HT1080 (cell line): ENCODE measurements at regions not wholly inside any gene's neighbourhood (a gene's known extent, or its start where the extent isn't known, plus 50 kb on each side); places are given as distances from the start of the nearest gene placed in this dataset.

Source experiments
- DNase-seq: peaks from one replicate; pipeline ENCODE4 v3.0.0-alpha.2; 2015; ENCODE audit warnings: low read depth

- DNase-seq, result peak; percentile 61
Measured at GRCh38 chr9:4435197-4435596, 55.1 kb upstream of the SLC1A1 start.

DNA sequence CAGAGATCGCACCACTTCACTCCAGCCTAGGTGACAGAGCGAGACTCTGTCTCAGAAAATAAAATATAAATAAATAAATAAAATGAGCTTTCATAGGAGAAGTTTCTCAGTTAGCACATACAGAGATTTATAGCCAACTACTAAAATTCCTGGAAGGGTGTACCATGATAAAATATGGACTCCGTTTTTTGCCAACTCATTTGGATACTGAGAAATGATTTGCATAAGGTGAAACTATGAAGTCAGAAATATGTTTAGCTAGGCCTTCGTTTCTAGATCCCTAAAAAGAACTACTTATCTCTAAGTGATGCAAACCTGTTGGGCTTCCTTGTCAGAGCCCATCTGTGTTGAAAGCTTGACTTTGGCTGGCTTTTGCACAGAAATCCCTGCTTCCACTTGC is 56.9 kb upstream of the SLC1A1 start:
- no peak for DNase-seq

GRCh38 chr9:4430432-4431261 is 59.6 kb upstream of the SLC1A1 start:
- DNase-seq, result no peak

GRCh38 chr9:4425319-4426045 is 64.8 kb upstream of the SLC1A1 start:
- DNase-seq, result no peak

DNA sequence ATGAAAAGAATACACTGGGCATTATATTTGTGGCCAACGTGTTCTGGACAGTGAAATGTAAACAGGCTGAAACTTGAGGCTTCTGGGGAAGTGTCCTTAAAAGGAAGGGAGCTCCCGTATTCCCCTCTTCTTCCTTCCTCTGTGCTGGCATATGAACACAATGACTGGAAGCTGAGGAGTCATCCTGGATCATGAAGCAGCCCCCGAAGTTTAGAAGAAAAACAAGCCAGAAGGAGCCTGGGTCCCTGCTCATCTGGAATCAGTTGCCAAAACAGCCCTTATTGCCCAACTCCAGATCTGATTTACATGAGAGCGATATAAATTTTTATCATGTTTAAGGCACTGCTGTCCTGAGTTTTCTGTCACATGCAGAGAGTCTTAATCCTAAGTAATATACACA is 65.4 kb upstream of the SLC1A1 start:
- no peak for DNase-seq

GRCh38 chr9:4424038-4424437 is 66.2 kb upstream of the SLC1A1 start:
- no peak for DNase-seq

DNA sequence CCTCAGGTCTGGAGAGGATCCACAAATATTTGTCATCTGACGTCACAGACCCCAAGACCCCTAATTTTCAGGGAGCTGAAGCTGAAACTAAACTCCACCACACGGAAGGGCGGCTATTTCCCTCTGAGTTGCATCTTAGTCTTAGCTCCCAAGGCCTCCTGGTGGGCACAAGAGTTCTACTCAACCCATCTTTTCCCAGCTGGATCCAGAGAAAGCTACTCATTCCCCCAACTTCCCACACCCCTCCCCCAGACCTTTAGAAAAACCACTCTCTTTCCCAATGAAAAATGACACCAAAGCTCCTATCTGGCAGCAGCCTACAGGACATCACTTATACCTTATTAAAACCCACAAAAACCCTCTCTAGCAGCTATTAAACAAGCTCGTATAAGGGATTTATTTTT is 67.1 kb upstream of the SLC1A1 start:
- peak; percentile 4 for DNase-seq

DNA sequence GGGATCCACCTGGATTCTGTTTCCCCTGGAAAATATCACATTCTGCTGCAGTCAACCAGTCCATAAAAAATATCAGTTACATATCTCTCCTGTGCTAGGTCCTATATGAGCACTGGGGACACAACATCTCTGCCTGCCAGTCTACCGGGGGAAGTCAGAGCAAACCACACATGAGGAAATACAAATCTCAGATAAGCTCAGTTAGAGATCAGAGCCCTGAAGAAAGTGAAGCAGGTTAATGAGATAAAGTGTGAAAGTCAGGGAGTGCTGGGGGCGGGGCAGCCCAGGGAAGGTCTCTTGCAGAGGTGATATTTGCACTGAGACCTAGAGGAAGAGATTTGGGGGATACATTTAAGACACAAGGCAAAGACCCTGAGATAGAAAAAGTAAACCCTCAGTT is 67.8 kb upstream of the SLC1A1 start:
- DNase-seq, result no peak

- no peak for DNase-seq
Measured at GRCh38 chr9:4421847-4422246, 68.4 kb upstream of the SLC1A1 start.

DNA sequence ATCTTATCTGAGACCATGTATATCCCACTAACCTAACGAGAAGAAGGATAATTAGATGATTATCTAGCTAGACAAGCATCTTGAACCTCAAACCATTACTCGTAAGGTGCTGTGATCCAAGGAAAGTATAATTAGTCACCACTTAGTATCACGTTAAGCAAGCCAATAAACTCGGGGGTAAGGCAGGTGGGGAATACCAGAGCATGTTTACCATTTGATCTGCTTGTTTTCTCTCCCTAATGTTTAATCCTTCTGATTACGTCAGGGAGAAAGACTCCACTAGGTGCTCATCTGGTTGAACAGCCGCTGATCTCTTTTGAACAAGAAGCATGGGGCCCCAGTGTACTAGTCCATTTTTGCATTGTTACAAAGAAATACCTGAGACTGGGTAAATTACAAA is 69.9 kb upstream of the SLC1A1 start:
- no peak for DNase-seq

GRCh38 chr9:4417578-4418325 is 72.5 kb upstream of the SLC1A1 start:
- no peak for DNase-seq

DNA sequence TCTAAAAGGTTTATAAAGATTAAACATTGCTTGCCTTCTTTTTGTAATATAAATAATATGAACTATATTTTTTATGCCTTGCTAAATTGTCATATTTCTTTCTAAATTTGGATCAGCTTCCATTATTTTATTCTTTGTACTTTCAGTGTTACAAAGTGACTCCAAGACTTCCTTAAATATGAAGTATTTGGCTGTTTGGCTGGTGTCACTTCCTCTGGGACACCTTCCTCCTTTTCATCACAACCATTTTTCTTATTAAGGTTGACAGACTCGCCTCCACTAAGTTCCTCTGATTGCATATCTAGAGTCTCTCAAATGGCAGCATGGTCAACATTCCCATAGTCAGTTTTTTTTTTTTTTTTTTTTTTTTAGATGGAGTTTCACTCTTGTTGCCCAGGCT is 73.8 kb upstream of the SLC1A1 start:
- DNase-seq, result no peak

DNA sequence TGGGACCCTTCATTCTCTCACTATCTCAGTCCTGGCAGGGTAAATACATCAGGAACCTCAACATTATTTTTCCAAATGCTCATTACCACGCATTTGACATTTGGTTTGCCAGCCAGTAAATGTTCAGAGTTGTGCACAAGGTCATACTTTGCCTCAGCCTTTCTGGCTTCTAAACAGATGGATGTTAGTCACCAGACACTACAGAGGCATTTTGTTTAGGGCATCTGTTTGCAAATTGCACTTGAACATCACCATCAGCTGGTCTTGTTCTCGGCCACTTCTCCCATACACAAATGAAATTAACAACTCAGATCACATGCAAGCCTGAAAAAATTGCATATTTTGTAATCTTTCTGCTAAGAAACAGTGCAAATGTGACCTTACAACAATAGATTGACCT is 75.0 kb upstream of the SLC1A1 start:
- no peak for DNase-seq

DNA sequence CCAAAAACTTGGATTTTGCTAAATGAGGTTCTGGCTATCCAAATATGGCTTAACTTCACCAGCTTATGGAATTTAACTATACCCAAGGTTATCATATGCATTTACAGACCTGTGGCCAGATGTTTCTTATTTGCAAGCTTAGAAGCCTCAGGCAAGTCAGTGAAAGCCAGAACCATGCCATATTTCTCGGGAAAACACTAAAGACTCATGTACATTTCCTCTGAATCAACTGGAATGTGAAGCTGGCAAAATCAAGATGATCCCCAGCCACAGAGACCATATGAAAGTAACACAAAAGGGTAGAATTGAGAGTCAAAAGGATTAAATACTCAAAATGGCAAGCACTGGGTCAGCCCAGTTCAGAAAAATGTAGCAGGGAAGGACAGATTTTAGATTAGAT is 76.4 kb upstream of the SLC1A1 start:
- no peak for DNase-seq

DNA sequence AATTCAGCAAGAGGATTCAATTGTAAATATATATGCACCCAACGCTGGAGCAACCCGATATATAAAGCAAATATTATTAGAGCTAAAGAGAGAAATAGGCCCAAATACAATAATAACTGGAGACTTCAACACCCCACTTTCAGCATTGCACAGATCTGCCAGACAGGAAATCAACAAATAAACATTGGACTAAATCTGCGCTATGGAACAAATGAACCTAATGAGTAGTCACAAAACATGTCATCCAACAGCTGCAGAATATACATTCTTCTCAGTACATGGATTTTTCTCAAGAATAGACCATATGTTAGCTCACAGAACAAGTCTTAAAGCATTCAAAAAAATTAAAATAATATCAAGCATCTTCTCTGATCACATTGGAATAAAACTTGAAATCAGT is 86.1 kb upstream of the SLC1A1 start:
- DNase-seq, result no peak

DNA sequence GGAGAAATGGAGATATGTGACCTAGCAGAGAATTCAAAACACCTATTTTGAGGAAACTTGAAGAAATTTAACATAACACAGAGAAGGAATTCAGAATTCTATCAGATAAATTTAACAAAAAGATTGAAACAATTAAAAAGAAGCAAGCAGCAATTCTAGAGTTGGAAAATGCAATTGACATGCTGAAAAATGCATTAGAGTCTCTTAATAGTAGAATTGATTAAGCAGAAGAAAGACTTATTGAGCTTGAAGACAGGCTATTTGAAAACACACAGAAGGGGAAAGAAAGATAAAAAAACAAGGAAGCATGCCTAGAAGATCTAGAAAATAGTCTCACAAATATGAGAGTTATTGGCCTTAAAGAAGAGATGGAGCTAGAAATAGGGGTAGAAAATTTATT is 87.8 kb upstream of the SLC1A1 start:
- DNase-seq, result no peak

GRCh38 chr9:4400731-4401130 is 89.5 kb upstream of the SLC1A1 start:
- no peak for DNase-seq

- DNase-seq, result peak; percentile 19
Measured at GRCh38 chr9:4397917-4398316, 92.4 kb upstream of the SLC1A1 start.

- DNase-seq, result no peak
Measured at GRCh38 chr9:4393806-4394523, 94.1 kb upstream of the GLIS3 start.

DNA sequence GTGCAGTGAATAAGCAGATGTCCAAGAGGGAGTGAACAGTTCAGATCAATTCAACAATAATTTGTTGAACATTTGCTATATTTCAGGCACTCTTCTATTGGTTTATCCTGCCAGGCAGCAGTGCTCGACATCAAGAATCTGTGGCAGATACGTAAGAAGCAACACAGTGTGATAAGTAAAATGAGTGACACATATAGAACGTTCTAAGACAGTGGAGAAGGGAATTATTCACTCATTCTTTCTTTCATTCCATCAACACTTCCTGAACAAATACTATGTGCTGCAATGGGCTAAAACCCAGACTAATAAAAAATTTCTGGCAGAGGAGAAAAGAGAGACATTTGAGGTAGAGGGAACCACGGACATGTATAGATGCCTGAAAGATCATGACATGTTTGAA is 89.9 kb upstream of the GLIS3 start:
- DNase-seq, result no peak

DNA sequence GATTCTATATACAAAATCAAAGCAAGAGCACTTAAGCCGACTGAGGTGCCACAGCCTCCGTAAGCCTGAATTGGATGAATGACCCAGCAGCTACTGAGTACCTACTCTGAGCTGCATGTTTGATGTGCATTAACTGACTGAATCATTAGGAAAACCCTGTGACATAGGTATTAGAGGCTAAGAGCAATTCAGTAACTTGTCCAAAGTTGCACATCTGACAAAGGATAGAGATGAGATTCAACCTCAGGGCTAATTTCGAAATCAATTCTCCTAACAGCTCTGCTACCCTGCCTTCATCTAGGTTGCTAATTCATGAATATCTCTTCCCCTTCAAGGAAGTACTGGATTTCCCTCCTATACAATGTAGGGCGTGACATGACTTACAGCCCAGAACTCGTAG is 89.1 kb upstream of the GLIS3 start:
- no peak for DNase-seq

DNA sequence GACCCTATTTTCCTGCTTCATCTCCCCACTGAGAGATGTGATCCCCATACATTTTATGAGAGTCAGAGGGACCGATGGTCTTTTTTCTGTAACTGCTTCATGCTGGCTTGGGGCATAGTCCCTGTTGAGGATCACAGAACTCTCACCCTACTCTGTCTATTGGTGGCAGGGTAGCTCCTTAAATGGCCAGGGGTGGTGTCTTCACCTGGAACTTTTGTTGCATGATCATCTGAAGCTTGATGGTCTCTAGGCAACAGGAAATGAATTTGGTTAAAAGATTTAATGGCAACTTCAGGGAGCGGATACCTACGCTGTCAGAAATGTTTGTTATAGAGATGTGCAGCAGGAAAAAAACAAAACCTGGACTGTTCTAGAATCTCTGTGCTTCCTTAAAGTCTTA is 87.0 kb upstream of the GLIS3 start:
- no peak for DNase-seq
